ENCODE measurements at regions not wholly inside any gene's neighbourhood (a gene's known extent, or its start where the extent isn't known, plus 50 kb on each side); places are given as distances from the start of the nearest gene placed in this dataset.
"Not testable (repeated sequence)": the region's sequence is repeated elsewhere in the genome, so short reads cannot be mapped to it uniquely, and the experiment has no call there.

GRCh38 chr3:166696103-166696502 is 684.0 kb downstream of the ZBBX start:
- no peak for DNase-seq (ENCODE audit: low read depth)
- H3K4me3 ChIP-seq (ENCODE audit: low read length), result no peak overlapping the region
- no peak for TF ChIP-seq CTCF (conservative IDR thresholded peaks at IDR 0.05; ENCODE audit: low read depth, low read length)

GRCh38 chr3:166688665-166689064 is 691.4 kb downstream of the ZBBX start:
- peak; percentile 4 for DNase-seq (ENCODE audit: low read depth)
- H3K4me3 ChIP-seq (ENCODE audit: low read length), result no peak overlapping the region
- TF ChIP-seq CTCF (conservative IDR thresholded peaks at IDR 0.05; ENCODE audit: low read depth, low read length), result no peak

- DNase-seq (ENCODE audit: low read depth), result no peak
- no peak for TF ChIP-seq CTCF (conservative IDR thresholded peaks at IDR 0.05; ENCODE audit: low read depth, low read length)
- no peak overlapping the region for H3K4me3 ChIP-seq (ENCODE audit: low read length)
Observed at GRCh38 chr3:166685246-166685645, 694.9 kb downstream of the ZBBX start.

GRCh38 chr3:166684077-166684476 is 696.0 kb downstream of the ZBBX start:
- DNase-seq (ENCODE audit: low read depth); H3K4me3 ChIP-seq (ENCODE audit: low read length): not testable (repeated sequence)

- no peak overlapping the region for H3K4me3 ChIP-seq (ENCODE audit: low read length)
- no peak for TF ChIP-seq CTCF (conservative IDR thresholded peaks at IDR 0.05; ENCODE audit: low read depth, low read length)
- no peak for DNase-seq (ENCODE audit: low read depth)
Observed at GRCh38 chr3:166669781-166670180, 710.3 kb downstream of the ZBBX start.

GRCh38 chr3:166663194-166663593 is 716.9 kb downstream of the ZBBX start:
- H3K4me3 ChIP-seq (ENCODE audit: low read length), result no peak overlapping the region
- no peak for TF ChIP-seq CTCF (conservative IDR thresholded peaks at IDR 0.05; ENCODE audit: low read depth, low read length)
- DNase-seq (ENCODE audit: low read depth), result no peak

- DNase-seq (ENCODE audit: low read depth), result no peak
- TF ChIP-seq CTCF (conservative IDR thresholded peaks at IDR 0.05; ENCODE audit: low read depth, low read length), result no peak
Observed at GRCh38 chr3:166661621-166662020, 718.5 kb downstream of the ZBBX start.

GRCh38 chr3:166660962-166661361 is 719.1 kb downstream of the ZBBX start:
- H3K4me3 ChIP-seq (ENCODE audit: low read length), result no peak overlapping the region
- no peak for DNase-seq (ENCODE audit: low read depth)
- no peak for TF ChIP-seq CTCF (conservative IDR thresholded peaks at IDR 0.05; ENCODE audit: low read depth, low read length)

More at GRCh38 chr3:166661621-166662020, 718.5 kb downstream of the ZBBX start:
- H3K4me3 ChIP-seq (ENCODE audit: low read length), result no peak overlapping the region
